ENCODE measurements at regions not wholly inside any gene's neighbourhood (a gene's known extent, or its start where the extent isn't known, plus 50 kb on each side); places are given as distances from the start of the nearest gene placed in this dataset.

- Histone ChIP-seq H4K20me1 (replicated peaks; ENCODE audit: control insufficient read depth, extremely low read depth, insufficient read depth, low read length) (no peaks in the 10 kb centered on the region), H3K4me3 (replicated peaks in 1 of 3; ENCODE audit: insufficient read depth in 1 of 3, low read depth in 1 of 3, low read length in 3 of 3) (no peak overlapping the region), H3K27me3 (ENCODE audit: control insufficient read depth in 2 of 2, insufficient read depth in 2 of 2, low read length in 2 of 2) (no peaks in the 10 kb centered on the region), H3K27ac (ENCODE audit: insufficient read depth, low read depth, low read length) (no peak overlapping the region), H3K9me1 (replicated peaks; ENCODE audit: control insufficient read depth, extremely low read depth, insufficient read depth, low read length) (no peaks in the 10 kb centered on the region), H3K79me2 (ENCODE audit: control insufficient read depth, insufficient read depth, low read length) (no peaks in the 10 kb centered on the region), H3K4me2 (ENCODE audit: insufficient read depth, low read length) (no peak overlapping the region), H2AFZ (ENCODE audit: low read depth, low read length) (no peak overlapping the region), H3K9ac (replicated peaks; ENCODE audit: extremely low read depth, insufficient read depth, low read length) (no peak overlapping the region), H3K4me1 (ENCODE audit: control insufficient read depth, extremely low read depth, insufficient read depth, low read length) (no peaks in the 10 kb centered on the region), H3K9me3 (replicated peaks; ENCODE audit: control insufficient read depth, insufficient read depth, low read length) (no peaks in the 10 kb centered on the region), H3K36me3 (ENCODE audit: control insufficient read depth in 2 of 2, extremely low read depth in 1 of 2, insufficient read depth in 2 of 2, low read length in 2 of 2) (no peaks in the 10 kb centered on the region)
- ChIA-PET POLR2A (no interaction called here), CTCF (interaction anchor here (0.6 to 4.3 kb wide), 13 partner anchors 8 to 1624 kb away, joined by 3 to 56 read pairs (median 5); no protein-coding TSS in a partner anchor)
- no peak for FAIRE-seq
- dilution Hi-C loops (cut with MboI; ENCODE audit: extremely low pct_ligation_motif_present, low sequenced_read_pairs) (no loop called here), intact Hi-C loops (cut with micrococcal nuclease) (loop anchor here (1.0 to 5.0 kb wide), 9 partner anchors 191 to 1624 kb away; no protein-coding TSS in a partner anchor)
- no peak for TF ChIP-seq POLR2AphosphoS5 (IDR thresholded peaks at IDR 0.05; ENCODE audit: insufficient read depth, low read depth, low read length)
- TF ChIP-seq JUN (IDR thresholded peaks at IDR 0.05; ENCODE audit: borderline replicate concordance, insufficient read depth, insufficient read length, low read depth), result no peak
- no peak for TF ChIP-seq POLR2A (IDR thresholded peaks at IDR 0.05; ENCODE audit: low read depth, low read length)
- TF ChIP-seq FOS (IDR thresholded peaks at IDR 0.05; ENCODE audit: borderline replicate concordance, insufficient read depth, low read length), result no peak
- TF ChIP-seq GATA2 (IDR thresholded peaks at IDR 0.05; ENCODE audit: insufficient read depth, insufficient read length, low read depth, low read length), result no peak
- TF ChIP-seq EZH2 (IDR thresholded peaks at IDR 0.05; ENCODE audit: borderline replicate concordance, low read depth, low read length, severe bottlenecking), result no peak
- TF ChIP-seq, protein P1, sequence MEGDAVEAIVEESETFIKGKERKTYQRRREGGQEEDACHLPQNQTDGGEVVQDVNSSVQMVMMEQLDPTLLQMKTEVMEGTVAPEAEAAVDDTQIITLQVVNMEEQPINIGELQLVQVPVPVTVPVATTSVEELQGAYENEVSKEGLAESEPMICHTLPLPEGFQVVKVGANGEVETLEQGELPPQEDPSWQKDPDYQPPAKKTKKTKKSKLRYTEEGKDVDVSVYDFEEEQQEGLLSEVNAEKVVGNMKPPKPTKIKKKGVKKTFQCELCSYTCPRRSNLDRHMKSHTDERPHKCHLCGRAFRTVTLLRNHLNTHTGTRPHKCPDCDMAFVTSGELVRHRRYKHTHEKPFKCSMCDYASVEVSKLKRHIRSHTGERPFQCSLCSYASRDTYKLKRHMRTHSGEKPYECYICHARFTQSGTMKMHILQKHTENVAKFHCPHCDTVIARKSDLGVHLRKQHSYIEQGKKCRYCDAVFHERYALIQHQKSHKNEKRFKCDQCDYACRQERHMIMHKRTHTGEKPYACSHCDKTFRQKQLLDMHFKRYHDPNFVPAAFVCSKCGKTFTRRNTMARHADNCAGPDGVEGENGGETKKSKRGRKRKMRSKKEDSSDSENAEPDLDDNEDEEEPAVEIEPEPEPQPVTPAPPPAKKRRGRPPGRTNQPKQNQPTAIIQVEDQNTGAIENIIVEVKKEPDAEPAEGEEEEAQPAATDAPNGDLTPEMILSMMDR (IDR thresholded peaks at IDR 0.05; ENCODE audit: extremely low read depth in 1 of 2, insufficient read depth in 1 of 2, low read depth in 1 of 2, low read length in 2 of 2), result no peak
- no peak for TF ChIP-seq MYC (IDR thresholded peaks at IDR 0.05; ENCODE audit: low read depth, low read length)
- TF ChIP-seq MAX (IDR thresholded peaks at IDR 0.05; ENCODE audit: insufficient read depth, insufficient read length), result no peak
- DNase-seq (ENCODE audit: low read depth, low spot score), result no peak
- no TSS peak for BruUV-seq (replicated peaks)
Observed at GRCh38 chr9:108760841-108761240, 94.9 kb downstream of the ACTL7B start.

Data from endothelial cell of umbilical vein (primary cell).